M059J (cell line): ENCODE measurements at regions not wholly inside any gene's neighbourhood (a gene's known extent, or its start where the extent isn't known, plus 50 kb on each side); places are given as distances from the start of the nearest gene placed in this dataset.
A peak's percentile ranks its signal among the peaks of the same experiment; 100 is the strongest.
"Not testable (repeated sequence)": the region's sequence is repeated elsewhere in the genome, so short reads cannot be mapped to it uniquely, and the experiment has no call there.

Experiments used
- DNase-seq: peaks from one replicate; pipeline ENCODE4 v3.0.0-alpha.2; 2012; ENCODE audit warnings: low read depth

- DNase-seq, result no peak
These were observed 53.5 kb downstream of the TEX51 start for GRCh38 chr2:126952216-126952615.

DNA sequence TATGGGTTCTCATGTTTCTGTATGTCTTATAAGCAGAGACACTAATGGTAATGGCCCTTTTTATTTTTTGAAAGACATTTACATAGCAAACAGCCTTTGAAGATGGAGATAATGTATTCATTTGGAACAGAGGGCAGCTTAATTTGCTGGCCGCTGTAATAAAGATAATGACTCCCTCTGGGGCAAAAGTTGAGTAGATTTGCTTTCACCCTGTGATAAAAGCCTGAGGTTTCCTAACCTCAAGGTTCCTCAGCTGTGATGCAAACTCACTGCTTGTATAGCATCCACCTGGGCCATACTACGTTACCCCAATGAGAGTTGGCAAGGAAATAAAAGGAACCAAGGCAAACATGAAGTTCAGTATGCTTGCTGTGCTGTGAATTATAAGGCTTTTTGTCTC is 54.8 kb downstream of the TEX51 start:
- no peak for DNase-seq

GRCh38 chr2:126954831-126955230 is 56.1 kb downstream of the TEX51 start:
- no peak for DNase-seq

DNA sequence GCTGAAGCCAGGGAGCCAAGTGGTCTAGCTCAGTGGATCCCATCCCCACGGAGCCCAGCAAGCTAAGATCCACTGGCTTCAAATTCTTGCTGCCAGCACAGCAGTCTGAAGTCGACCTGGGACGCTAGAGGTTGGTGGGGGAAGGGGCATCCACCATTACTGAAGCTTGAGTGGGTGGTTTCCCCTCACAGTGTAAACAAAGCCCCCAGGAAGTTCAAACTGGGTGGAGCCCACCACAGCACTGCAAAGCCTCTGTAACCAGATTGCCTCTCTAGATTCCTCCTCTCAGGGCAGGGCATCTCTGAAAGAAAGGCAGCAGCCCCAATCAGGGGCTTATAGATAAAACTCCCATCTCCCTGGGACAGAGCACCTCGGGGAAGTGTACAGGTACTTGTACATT is 58.1 kb downstream of the TEX51 start:
- DNase-seq, result not testable (repeated sequence)

- no peak for DNase-seq
These were observed 64.7 kb downstream of the TEX51 start for GRCh38 chr2:126963390-126963789.

DNA sequence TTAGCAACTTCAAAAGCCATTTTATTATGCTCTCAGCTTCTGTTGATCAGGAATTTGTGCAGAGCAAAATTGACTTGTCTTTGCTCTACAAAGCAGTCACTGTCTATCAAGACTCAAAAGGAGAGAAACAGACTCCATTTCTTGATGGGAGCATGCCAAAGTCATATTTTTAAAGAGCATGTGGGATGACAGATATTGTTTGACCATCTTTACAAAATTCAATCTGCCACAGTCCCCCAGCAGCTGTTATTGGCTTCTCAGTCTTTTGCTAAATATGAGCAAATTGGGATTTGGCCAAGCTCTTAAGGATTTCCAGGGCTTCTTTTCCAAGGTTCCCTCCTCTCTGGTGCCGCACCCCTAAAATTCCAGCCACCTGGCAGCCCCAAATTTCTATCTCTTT is 67.9 kb downstream of the TEX51 start:
- no peak for DNase-seq

DNA sequence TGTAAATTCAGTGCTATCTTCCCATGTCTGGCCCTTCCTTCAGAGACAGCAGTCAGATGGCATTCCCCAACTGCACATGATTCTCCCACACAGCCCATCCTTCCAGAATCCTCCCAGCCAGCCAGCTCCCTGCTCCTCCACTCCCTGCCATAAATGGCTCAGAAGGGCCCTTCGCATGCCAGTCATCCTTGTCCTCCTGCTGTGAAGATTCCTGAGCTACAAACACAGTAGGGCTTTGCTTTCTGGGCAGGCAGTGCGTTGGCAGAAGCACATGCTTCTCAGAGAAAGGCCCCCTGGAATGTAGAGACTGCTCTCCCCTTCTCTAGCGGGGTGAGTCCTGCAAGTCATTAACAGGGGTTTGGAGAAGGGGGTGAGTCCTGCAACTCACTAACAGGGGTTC is 71.9 kb downstream of the TEX51 start:
- DNase-seq, result no peak

- DNase-seq, result no peak
These were observed 72.4 kb downstream of the TEX51 start for GRCh38 chr2:126971162-126971480.

- peak; percentile 27 for DNase-seq
These were observed 73.0 kb downstream of the TEX51 start for GRCh38 chr2:126971481-126972278.

DNA sequence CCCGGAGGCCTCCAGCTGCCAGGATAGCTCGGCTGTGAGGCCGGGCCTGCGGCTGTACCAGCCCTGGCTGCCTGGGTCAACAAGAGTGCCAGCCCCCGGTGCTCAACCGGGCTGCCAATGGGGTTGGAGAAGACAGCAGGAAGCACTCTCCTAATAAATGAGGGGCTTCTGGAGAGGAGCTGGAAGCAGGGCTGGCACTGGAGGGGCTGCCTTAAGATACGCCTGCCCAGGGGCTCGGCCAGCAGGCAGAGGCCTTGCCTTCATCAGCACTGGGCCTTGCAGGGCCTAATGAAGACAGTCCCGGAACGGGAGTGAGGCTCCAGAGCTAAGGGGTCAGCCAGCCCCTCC is 73.6 kb downstream of the TEX51 start:
- DNase-seq, result no peak

DNA sequence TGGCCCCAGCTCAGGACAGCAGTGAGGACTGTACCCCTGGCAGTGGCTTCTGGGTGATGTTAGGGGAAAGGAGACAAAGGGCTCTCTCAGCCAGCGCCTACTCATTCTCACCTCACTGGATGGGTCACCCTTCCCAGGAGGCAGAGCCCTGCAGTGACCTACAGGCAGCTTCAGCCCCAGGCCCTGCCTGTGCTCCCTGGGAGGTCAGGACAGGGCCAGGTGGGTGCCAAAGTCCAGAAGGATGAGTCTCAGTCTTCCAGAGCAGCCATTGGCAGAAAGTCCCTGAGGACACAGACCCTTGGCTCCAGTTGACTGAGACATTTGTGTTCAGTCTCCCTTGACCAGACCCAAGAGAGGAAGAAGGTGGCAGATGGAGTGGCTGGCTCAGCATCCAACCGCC is 75.1 kb downstream of the TEX51 start:
- no peak for DNase-seq

GRCh38 chr2:126975671-126976655 is 77.3 kb downstream of the TEX51 start:
- DNase-seq, result no peak

DNA sequence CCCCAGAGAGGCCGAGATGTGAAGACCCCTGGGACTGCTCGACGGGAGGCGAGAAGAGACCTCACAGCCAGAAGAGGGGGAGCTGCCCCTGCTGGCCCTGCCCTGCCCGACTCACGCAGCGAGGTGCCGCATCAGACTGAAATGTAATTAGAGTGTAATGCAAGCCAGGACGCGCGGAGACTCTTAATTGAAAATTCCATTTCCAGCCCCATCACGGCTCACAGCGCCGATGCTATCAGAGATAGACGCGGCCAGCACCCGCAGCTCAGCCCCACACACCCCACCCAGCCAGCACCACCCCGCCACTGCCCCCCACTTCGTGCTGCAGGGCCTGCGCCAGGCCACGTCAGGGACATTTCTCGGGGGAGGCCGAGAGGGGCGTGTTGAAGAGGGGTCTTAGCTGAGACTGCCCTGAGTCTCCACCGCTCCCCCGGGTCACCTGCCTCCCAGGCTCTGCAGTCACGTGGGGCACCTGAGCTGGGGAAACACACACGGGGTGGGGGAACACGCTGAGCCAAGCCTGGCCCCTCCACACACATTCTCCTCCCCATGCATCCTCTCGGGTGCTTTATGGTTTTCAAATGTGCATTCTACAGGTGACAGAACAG is 78.1 kb downstream of the TEX51 start:
- DNase-seq, result no peak

DNA sequence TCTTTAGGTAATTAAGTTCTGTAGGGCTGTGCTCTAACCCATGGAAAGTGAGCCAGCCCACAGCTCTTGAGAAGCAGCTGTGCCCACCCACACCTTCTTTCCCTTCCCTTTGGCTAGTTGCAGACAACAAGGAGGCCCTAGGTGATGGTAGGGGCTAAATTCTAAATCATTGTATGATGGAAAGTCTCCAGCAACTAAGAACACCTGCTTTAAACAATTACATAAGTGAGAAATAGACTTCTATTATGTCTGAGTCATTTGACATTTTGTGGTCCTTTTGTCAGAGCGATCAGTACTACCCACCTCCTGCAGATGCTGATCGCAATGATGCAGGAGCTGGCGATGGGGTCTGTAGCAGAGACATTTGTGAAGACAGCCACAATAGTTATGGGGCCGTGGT is 79.6 kb downstream of the TEX51 start:
- no peak for DNase-seq

GRCh38 chr2:126979039-126980003 is 80.6 kb downstream of the TEX51 start:
- no peak for DNase-seq

DNA sequence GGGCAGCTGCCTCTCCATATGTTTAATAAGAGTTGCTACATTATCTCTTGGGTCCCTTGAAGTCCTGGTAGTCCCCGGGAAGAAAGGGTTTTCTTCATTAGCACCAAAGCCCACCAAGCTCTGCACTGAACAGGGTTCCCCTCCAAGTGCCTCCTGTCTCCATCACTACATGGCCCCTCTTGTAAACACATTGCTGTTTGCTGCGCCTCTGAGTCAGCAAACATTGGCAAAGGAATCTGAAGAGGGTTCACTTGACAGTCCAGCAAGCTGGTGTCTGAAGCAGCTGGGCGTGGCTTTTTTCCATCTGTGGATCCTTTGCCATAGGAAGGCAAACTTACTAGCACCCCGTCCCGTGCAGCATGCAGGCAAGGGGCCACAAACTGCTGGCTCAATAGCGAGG is 82.8 kb downstream of the TEX51 start:
- DNase-seq, result no peak

DNA sequence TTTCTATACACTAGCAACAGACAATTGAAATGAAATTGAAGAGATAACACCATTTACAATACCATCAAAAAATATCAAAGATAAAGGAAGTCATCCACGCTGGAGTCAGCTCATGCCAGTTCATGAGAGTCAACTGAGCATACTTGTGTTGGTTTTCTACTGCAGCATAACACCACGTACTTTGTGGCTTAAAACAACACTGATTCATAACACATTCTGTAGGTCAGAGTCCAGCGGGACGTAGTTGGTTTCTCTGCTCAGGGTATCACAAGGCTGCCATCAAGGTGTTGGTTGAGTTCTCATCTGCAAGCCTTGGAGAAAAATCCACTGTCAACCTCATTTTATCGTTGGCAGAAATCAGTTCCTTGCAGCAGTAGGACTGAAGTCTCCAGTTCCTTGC is 84.2 kb downstream of the TEX51 start:
- DNase-seq, result no peak

DNA sequence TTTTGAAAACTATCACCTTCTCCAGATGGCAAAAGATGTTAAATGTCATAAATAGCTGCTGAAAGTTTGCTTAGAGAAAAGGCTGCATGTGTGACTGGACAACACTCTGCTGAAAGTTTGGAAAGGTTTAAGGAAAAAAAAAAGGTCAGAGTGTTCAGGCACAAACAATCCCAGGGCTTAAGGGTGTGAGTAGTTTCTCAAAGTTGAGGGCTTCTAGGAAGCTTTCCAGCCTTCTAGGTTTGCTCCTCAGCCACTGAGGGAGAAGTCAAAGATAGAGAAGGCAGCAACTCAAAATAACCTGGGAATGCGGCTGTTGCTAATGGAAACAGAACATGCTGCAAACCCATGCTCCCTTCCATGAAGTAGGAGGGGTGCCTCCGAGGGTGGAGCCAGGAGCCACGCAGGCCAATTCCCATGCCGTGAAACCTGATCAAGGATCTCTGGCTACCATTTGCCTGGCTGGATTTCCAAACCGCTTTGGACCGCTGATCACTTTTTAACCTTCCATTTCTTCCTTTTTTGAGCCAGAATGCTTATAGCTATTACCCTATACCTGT is 88.0 kb downstream of the TEX51 start:
- no peak for DNase-seq

DNA sequence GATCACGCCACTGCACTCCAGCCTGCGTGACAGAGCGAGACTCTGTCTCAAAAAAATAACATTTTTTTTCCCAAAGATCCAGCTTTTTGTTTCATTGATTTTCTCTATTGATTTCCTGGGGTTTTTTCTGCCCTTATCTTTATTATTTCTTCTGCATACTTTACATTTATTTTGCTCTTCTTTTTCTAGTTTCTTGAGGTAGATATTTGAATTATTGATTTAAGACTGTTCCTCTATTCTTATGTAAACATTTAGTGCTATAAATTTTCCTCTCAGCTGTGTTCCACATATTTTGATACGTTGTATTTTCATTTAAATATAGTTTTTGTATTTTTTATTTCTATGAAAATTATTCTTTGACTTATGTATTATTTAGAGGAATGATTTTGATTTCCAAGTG is 89.8 kb downstream of the TEX51 start:
- no peak for DNase-seq

DNA sequence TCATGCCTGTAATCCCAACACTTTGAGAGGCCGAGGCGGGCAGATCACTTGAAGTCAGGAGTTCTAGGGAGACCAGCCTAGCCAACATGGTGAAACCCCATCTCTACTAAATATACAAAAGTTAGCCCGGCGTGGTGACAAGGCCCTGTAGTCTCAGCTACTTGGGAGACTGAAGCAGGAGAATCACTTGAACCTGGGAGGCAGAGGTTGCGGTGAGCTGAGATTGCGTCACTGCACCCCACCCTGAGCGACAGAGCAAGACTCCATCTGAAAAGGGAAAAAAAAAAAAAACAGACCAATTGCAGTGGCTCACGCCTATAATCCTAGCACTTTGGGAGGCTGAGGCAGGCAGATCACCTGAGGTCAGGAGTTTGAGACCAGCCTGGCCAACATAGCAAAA is 90.4 kb downstream of the TEX51 start:
- DNase-seq, result not testable (repeated sequence)

- DNase-seq, result no peak
These were observed 91.5 kb downstream of the TEX51 start for GRCh38 chr2:126990200-126990599.
